GM23338 (cell line): ENCODE measurements at regions not wholly inside any gene's neighbourhood (a gene's known extent, or its start where the extent isn't known, plus 50 kb on each side); places are given as distances from the start of the nearest gene placed in this dataset.

Experiments
- ATAC-seq: fragments of 200-7000 bp; cut with Tn5 transposase; 3 replicates; pipeline ENCODE4 v1.9.1; 2020
- DNase-seq: peaks from one replicate; pipeline ENCODE4 v3.0.0-alpha.2; 2015; ENCODE audit warnings: low spot score
- H2AFZ ChIP-seq: fragments of 200-600 bp; sonication (generic); 2 replicates; pipeline ENCODE4 v1.8.0; 2016; ENCODE audit warnings: antibody characterized with exemption, mild to moderate bottlenecking, moderate library complexity
- H3F3A ChIP-seq: fragments of 200-600 bp; sonication (generic); replicated peaks from 2 replicates; pipeline ENCODE4 v1.8.0; 2017; ENCODE audit warnings: antibody characterized with exemption, mixed run types, low read depth
- H3K27ac ChIP-seq: fragments of 200-600 bp; sonication (generic); 2 replicates; pipeline ENCODE4 v1.6.1; 2016; ENCODE audit warnings: low read depth
- H3K27me3 ChIP-seq: fragments of 200-600 bp; sonication (generic); 2 replicates; pipeline ENCODE4 v1.8.0; 2016; ENCODE audit warnings: mild to moderate bottlenecking, mixed run types, moderate library complexity; ENCODE audit not compliant: insufficient read depth
- H3K36me3 ChIP-seq: fragments of 200-600 bp; sonication (generic); 2 replicates; pipeline ENCODE4 v1.8.0; 2016; ENCODE audit warnings: mild to moderate bottlenecking; ENCODE audit not compliant: insufficient read depth
- H3K4me1 ChIP-seq: fragments of 200-600 bp; sonication (generic); 2 replicates; pipeline ENCODE4 v1.8.0; 2016; ENCODE audit warnings: mild to moderate bottlenecking, moderate library complexity; ENCODE audit not compliant: insufficient read depth
- H3K4me2 ChIP-seq: fragments of 200-600 bp; sonication (generic); 2 replicates; pipeline ENCODE4 v1.7.1; 2017; ENCODE audit warnings: mixed run types
- H3K4me3 ChIP-seq: fragments of 200-600 bp; sonication (generic); 2 replicates; pipeline ENCODE4 v1.6.1; 2016; ENCODE audit warnings: mixed run types
- H3K79me2 ChIP-seq: fragments of 200-600 bp; sonication (generic); replicated peaks from 2 replicates; pipeline ENCODE4 v1.8.0; 2017; ENCODE audit warnings: mild to moderate bottlenecking; ENCODE audit not compliant: insufficient read depth
- H3K9me2 ChIP-seq: fragments of 200-600 bp; sonication (generic); 2 replicates; pipeline ENCODE4 v1.8.0; 2017; ENCODE audit not compliant: insufficient read depth
- H4K20me1 ChIP-seq: fragments of 200-600 bp; sonication (generic); replicated peaks from 2 replicates; pipeline ENCODE4 v1.8.0; 2017; ENCODE audit warnings: mild to moderate bottlenecking; ENCODE audit not compliant: insufficient read depth
- H3K27ac Mint-ChIP-seq: 2 replicates; pipeline ENCODE4 v1.8.0; 2020; ENCODE audit warnings: inconsistent platforms, mild to moderate bottlenecking, moderate library complexity, mixed read lengths
- H3K27me3 Mint-ChIP-seq: 3 replicates; pipeline ENCODE4 v1.8.0; 2022; ENCODE audit warnings: low read depth, mild to moderate bottlenecking, moderate library complexity, mixed read lengths, inconsistent platforms; ENCODE audit not compliant: insufficient read depth, poor library complexity
- H3K36me3 Mint-ChIP-seq: 3 replicates; pipeline ENCODE4 v1.8.0; 2021; ENCODE audit warnings: low read depth, mild to moderate bottlenecking, inconsistent platforms, moderate library complexity, mixed read lengths
- H3K4me1 Mint-ChIP-seq: 3 replicates; pipeline ENCODE4 v1.8.0; 2020; ENCODE audit warnings: mild to moderate bottlenecking, inconsistent platforms, mixed read lengths
- H3K4me3 Mint-ChIP-seq: 3 replicates; pipeline ENCODE4 v1.8.0; 2021; ENCODE audit warnings: moderate library complexity, mild to moderate bottlenecking, inconsistent platforms, mixed read lengths
- H3K9me3 Mint-ChIP-seq: 3 replicates; pipeline ENCODE4 v1.8.0; 2020; ENCODE audit warnings: moderate library complexity, mild to moderate bottlenecking, inconsistent platforms, mixed read lengths
- CTCF ChIP-seq, 2 experiments: fragments of 200-600 bp in 1 of 2; sonication (generic) in 1 of 2; conservative IDR thresholded peaks; 2 replicates each; pipeline versions ENCODE4 v1.5.1 to v1.6.1; 2016 to 2017; ENCODE audit warnings: antibody characterized with exemption in 2 of 2, low read depth in 2 of 2, mild to moderate bottlenecking in 2 of 2, moderate library complexity in 1 of 2
- ETS1 ChIP-seq: IDR thresholded peaks from 2 replicates; pipeline ENCODE4 v1.6.1; 2016; ENCODE audit warnings: antibody characterized with exemption
- NANOG ChIP-seq: IDR thresholded peaks from 2 replicates; pipeline ENCODE4 v1.6.1; 2016; ENCODE audit warnings: antibody characterized with exemption, borderline replicate concordance
- POLR2AphosphoS5 ChIP-seq: IDR thresholded peaks from 2 replicates; pipeline ENCODE4 v1.6.1; 2016; ENCODE audit warnings: antibody characterized with exemption, low read depth
- REST ChIP-seq: IDR thresholded peaks from one replicate; pipeline ENCODE4 v1.6.1; 2018; ENCODE audit warnings: antibody characterized with exemption; ENCODE audit not compliant: unreplicated experiment
- STAT1 ChIP-seq: IDR thresholded peaks from one replicate; pipeline ENCODE4 v1.6.1; 2016; ENCODE audit warnings: antibody characterized with exemption; ENCODE audit not compliant: unreplicated experiment
- ZNF114 ChIP-seq: fragments of 250-450 bp; sonication (Bioruptor Pico); IDR thresholded peaks from 2 replicates; pipeline ENCODE4 v1.5.0; 2020; ENCODE audit warnings: mild to moderate bottlenecking, moderate library complexity
- ZNF331 ChIP-seq: fragments of 250-450 bp; sonication (Bioruptor Pico); IDR thresholded peaks from 2 replicates; pipeline ENCODE4 v1.5.0; 2020; ENCODE audit warnings: low read depth, mild to moderate bottlenecking, moderate library complexity
- ZNF462 ChIP-seq: fragments of 250-450 bp; sonication (Bioruptor Pico); IDR thresholded peaks from 2 replicates; pipeline ENCODE4 v1.5.0; 2020; ENCODE audit warnings: mild to moderate bottlenecking, moderate library complexity

- no peaks in the 10 kb centered on the region for H3K4me1 ChIP-seq
- H3F3A ChIP-seq: no peaks in the 10 kb centered on the region
- no peak overlapping the region for H3K4me3 Mint-ChIP-seq
- H3K27me3 ChIP-seq: no peaks in the 10 kb centered on the region
- H3K4me3 ChIP-seq: no peak overlapping the region
- H3K4me1 Mint-ChIP-seq: no peaks in the 10 kb centered on the region
- no peaks in the 10 kb centered on the region for H3K9me2 ChIP-seq
- no peaks in the 10 kb centered on the region for H4K20me1 ChIP-seq
- ATAC-seq (no peak), DNase-seq (no peak)
- no peak overlapping the region for H3K4me2 ChIP-seq
- H3K36me3 ChIP-seq: no peaks in the 10 kb centered on the region
- no peak overlapping the region for H2AFZ ChIP-seq
- TF ChIP-seq ZNF331: no peak
- TF ChIP-seq STAT1: no peak
- no peak for TF ChIP-seq CTCF (conservative IDR thresholded peaks at IDR 0.05; ENCODE audit: low read depth in 2 of 2)
- TF ChIP-seq ETS1: no peak
- no peaks in the 10 kb centered on the region for H3K36me3 Mint-ChIP-seq
- H3K27ac ChIP-seq: no peak overlapping the region
- H3K27me3 Mint-ChIP-seq: no peaks in the 10 kb centered on the region
- no peaks in the 10 kb centered on the region for H3K79me2 ChIP-seq
- H3K27ac Mint-ChIP-seq: no peak overlapping the region
- no peaks in the 10 kb centered on the region for H3K9me3 Mint-ChIP-seq
Measured at GRCh38 chr21:19237608-19238007, 834.0 kb upstream of the TMPRSS15 start.

DNA sequence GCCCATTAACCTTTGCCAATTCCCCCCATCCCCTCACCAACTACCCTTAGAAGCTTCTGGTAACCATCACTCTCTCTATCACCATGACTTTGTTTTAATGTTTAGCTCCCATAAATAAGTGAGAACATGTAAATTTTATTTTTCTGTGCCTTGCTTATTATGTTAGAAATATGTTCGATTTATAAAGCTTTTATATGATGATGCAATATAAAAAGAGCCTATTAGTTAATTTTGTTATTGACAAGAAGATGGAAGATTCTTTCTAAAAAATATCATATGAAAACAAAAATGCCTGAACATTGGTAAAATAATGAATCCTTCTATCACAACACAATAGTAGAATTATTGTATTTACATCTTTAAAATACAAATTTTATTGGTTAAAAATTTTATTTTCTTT, 836.1 kb upstream of the TMPRSS15 start:
- H4K20me1 ChIP-seq: no peaks in the 10 kb centered on the region
- H3K4me1 ChIP-seq: no peaks in the 10 kb centered on the region
- no peak overlapping the region for H3K27ac ChIP-seq
- no peak overlapping the region for H3K27ac Mint-ChIP-seq
- H3K4me2 ChIP-seq: no peak overlapping the region
- H3K27me3 Mint-ChIP-seq: no peaks in the 10 kb centered on the region
- no peak overlapping the region for H2AFZ ChIP-seq
- DNase-seq: no peak
- H3K79me2 ChIP-seq: no peaks in the 10 kb centered on the region
- H3K27me3 ChIP-seq: no peaks in the 10 kb centered on the region
- no peaks in the 10 kb centered on the region for H3K36me3 ChIP-seq
- no peak for ATAC-seq
- H3K9me2 ChIP-seq: no peaks in the 10 kb centered on the region
- H3K9me3 Mint-ChIP-seq: no peaks in the 10 kb centered on the region
- H3K4me1 Mint-ChIP-seq: no peaks in the 10 kb centered on the region
- H3K4me3 ChIP-seq: no peak overlapping the region
- H3K36me3 Mint-ChIP-seq: no peaks in the 10 kb centered on the region
- no peak overlapping the region for H3K4me3 Mint-ChIP-seq
- H3F3A ChIP-seq: no peaks in the 10 kb centered on the region
- TF ChIP-seq ZNF331 (no peak), ETS1 (no peak), NANOG (no peak), ZNF462 (CRISPR knock-in tag) (no peak), ZNF114 (CRISPR knock-in tag) (no peak), REST (no peak), POLR2AphosphoS5 (no peak)
